ENCODE measurements at regions not wholly inside any gene's neighbourhood (a gene's known extent, or its start where the extent isn't known, plus 50 kb on each side); places are given as distances from the start of the nearest gene placed in this dataset.

GRCh38 chr21:18902660-18903059 is 499.1 kb upstream of the TMPRSS15 start:
- Histone ChIP-seq H3K36me3 (no peaks in the 10 kb centered on the region), H3K9me3 (no peaks in the 10 kb centered on the region), H3K4me1 (no peaks in the 10 kb centered on the region), H3K27ac (no peak overlapping the region), H3K27me3 (no peaks in the 10 kb centered on the region), H3K4me3 (no peak overlapping the region)
- no peak for DNase-seq (ENCODE audit: low spot score)
- TF ChIP-seq CTCF (IDR thresholded peaks at IDR 0.05): no peak

- TF ChIP-seq CTCF (IDR thresholded peaks at IDR 0.05): no peak
- Histone ChIP-seq H3K4me3 (no peak overlapping the region), H3K27me3 (no peaks in the 10 kb centered on the region), H3K9me3 (peaks cover 0 to 14% of the 10 kb centered on the region in 2 donors), H3K36me3 (no peaks in the 10 kb centered on the region), H3K27ac (no peak overlapping the region), H3K4me1 (no peaks in the 10 kb centered on the region)
- DNase-seq (ENCODE audit: low spot score): no peak
These were observed 503.5 kb upstream of the TMPRSS15 start for GRCh38 chr21:18907076-18907475.

GRCh38 chr21:18908641-18909040 is 505.1 kb upstream of the TMPRSS15 start:
- H3K27ac ChIP-seq: peak overlapping the region in 1 of 2 donors; percentile 6
- H3K27me3 ChIP-seq: no peaks in the 10 kb centered on the region
- H3K9me3 ChIP-seq: peaks cover 0 to 24% of the 10 kb centered on the region in 2 donors
- no peak for DNase-seq (ENCODE audit: low spot score)
- no peak overlapping the region for H3K4me3 ChIP-seq
- no peaks in the 10 kb centered on the region for H3K36me3 ChIP-seq
- H3K4me1 ChIP-seq: no peaks in the 10 kb centered on the region
- TF ChIP-seq CTCF (IDR thresholded peaks at IDR 0.05): no peak

GRCh38 chr21:18913914-18914313 is 510.3 kb upstream of the TMPRSS15 start:
- H3K9me3 ChIP-seq: peaks cover 0 to 24% of the 10 kb centered on the region in 2 donors
- H3K4me3 ChIP-seq: no peak overlapping the region
- H3K36me3 ChIP-seq: no peaks in the 10 kb centered on the region
- no peak for TF ChIP-seq CTCF (IDR thresholded peaks at IDR 0.05)
- no peak overlapping the region for H3K27ac ChIP-seq
- H3K4me1 ChIP-seq: no peaks in the 10 kb centered on the region
- no peaks in the 10 kb centered on the region for H3K27me3 ChIP-seq
- DNase-seq (ENCODE audit: low spot score): no peak

GRCh38 chr21:18914570-18914969 is 511.0 kb upstream of the TMPRSS15 start:
- H3K36me3 ChIP-seq: no peaks in the 10 kb centered on the region
- no peak overlapping the region for H3K27ac ChIP-seq
- H3K27me3 ChIP-seq: no peaks in the 10 kb centered on the region
- peaks cover 0 to 24% of the 10 kb centered on the region in 2 donors for H3K9me3 ChIP-seq
- no peaks in the 10 kb centered on the region for H3K4me1 ChIP-seq
- no peak for TF ChIP-seq CTCF (IDR thresholded peaks at IDR 0.05)
- H3K4me3 ChIP-seq: no peak overlapping the region
- DNase-seq (ENCODE audit: low spot score): no peak

GRCh38 chr21:18917622-18918021 is 514.0 kb upstream of the TMPRSS15 start:
- Histone ChIP-seq H3K27ac (no peak overlapping the region), H3K36me3 (no peaks in the 10 kb centered on the region), H3K4me1 (no peaks in the 10 kb centered on the region), H3K9me3 (peaks cover 0 to 6% of the 10 kb centered on the region in 2 donors), H3K4me3 (no peak overlapping the region), H3K27me3 (no peaks in the 10 kb centered on the region)
- no peak for DNase-seq (ENCODE audit: low spot score)
- TF ChIP-seq CTCF (IDR thresholded peaks at IDR 0.05): no peak

Measured in right atrium auricular region (tissue), 2 donors.